Nucleus accumbens (tissue), 56 donors: ENCODE measurements at regions not wholly inside any gene's neighbourhood (a gene's known extent, or its start where the extent isn't known, plus 50 kb on each side); places are given as distances from the start of the nearest gene placed in this dataset.
"Not testable (repeated sequence)": the region's sequence is repeated elsewhere in the genome, so short reads cannot be mapped to it uniquely, and the experiment has no call there.

ENCODE experiments used
- DNase-seq, 56 donors: peaks; one replicate each; lab custom pipeline; 2025; lab: John Stamatoyannopoulos, UW

- DNase-seq = no peak
Observed at GRCh38 chr2:36302911-36303310, 52.7 kb upstream of the CRIM1 start.

GRCh38 chr2:36301843-36302242 lies 53.7 kb upstream of the CRIM1 start:
- DNase-seq = no peak

GRCh38 chr2:36300697-36301096 lies 54.9 kb upstream of the CRIM1 start:
- no peak for DNase-seq

GRCh38 chr2:36296798-36297197 lies 58.8 kb upstream of the CRIM1 start:
- DNase-seq = no peak

GRCh38 chr2:36294316-36294721 lies 61.3 kb upstream of the CRIM1 start:
- DNase-seq = no peak

DNA sequence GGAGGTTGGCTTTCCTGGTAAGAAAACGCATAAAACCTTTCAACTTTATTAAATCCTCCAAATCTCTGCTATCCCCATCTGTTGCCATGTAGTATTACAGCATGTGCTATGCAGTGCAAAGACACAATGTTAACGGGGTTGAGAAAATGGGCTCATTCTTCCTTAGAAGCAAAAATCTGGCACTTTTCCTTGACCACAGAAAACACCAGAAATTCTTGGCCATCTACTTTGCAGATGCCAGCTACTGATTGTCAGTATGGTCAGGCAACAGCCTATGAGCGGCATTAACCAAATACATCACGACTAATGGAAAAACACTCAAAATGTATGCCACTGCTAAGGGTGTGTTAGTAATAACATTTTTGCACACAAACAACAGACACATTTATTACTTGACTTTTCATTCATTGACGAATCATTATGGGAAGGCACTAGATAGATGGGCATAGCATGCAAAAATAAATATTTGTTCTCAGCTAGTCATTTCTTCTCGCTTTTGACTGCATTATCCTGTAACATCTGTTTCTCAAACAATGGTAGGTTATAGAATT lies 65.2 kb upstream of the CRIM1 start:
- DNase-seq = no peak

DNA sequence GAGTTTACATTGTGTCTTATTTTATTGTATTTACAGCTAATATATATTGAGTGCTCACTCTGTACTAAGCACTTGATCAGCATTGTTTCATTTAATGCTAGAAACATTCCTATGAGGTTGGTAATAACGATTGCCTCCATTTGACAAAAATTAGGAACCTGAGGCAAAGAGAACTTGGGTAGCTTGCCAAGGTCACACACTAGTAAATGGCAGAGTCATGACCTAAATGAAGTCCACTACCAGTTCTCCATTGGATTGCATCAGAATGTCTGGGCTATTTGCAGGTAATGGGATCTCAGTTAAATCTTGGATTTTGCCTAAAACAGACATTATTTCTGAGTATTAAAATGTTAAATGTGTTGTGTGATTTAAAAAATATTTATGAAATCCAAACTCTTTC lies 65.8 kb upstream of the CRIM1 start:
- DNase-seq = no peak

DNA sequence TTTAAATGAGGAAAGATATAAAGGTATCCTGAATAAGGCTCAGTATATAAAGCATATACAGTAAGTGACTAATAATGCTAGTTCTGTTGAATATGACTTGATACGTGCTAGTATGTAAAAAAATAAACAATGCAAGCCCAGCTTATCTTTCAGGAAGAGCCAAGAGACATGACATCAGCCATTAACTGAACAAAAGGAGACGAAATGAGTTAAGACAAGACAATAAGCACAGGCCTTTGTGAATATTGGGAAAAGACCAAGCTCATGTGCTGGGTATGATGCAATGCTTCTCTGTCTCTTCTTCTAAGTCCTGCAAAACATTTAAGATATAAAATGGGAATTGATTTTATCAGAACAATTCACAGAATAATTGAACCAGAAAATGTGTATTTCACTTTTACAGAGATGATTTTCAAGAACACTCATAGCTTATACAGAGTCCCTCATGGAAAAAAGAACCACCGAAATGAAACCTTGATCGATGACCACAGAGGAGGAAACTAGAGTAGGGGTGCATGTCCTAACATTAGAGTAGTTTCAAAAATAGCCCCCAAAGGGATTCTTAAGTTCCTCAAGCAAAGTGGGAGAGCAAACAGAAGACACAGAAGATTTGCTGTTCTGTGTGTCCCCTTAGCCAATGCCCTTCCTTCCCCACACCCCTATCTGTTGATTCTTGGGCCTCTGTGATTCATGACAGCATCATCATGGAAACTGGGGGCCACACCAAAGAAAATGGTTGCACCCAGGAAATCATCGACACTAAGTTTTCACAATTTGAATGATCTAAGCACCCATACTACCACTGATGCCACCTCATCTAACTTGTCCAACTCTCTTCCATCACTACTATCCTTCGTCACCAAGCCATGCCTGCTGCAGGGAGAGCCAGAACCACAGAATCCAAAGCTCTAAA lies 68.0 kb upstream of the CRIM1 start:
- no peak for DNase-seq

DNA sequence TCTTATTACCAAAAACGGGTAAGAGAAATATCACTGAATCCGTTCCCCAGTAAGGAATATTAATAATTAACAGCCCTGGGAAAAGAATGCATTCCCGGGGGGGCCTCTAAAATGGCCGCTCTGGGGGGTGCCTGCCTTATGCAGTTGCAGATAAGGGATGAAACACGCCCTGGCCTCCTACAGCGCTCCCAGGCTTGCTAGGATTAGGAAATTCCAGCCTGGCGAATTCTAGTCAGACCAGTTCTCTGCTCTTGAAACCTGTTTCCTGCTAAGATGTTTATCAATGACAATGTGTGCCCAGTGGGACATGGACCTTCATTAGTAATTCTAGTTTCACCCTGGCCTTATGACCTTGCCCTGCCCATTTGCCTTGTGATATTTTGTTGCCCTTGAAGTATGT lies 76.1 kb upstream of the CRIM1 start:
- not testable (repeated sequence) for DNase-seq

DNA sequence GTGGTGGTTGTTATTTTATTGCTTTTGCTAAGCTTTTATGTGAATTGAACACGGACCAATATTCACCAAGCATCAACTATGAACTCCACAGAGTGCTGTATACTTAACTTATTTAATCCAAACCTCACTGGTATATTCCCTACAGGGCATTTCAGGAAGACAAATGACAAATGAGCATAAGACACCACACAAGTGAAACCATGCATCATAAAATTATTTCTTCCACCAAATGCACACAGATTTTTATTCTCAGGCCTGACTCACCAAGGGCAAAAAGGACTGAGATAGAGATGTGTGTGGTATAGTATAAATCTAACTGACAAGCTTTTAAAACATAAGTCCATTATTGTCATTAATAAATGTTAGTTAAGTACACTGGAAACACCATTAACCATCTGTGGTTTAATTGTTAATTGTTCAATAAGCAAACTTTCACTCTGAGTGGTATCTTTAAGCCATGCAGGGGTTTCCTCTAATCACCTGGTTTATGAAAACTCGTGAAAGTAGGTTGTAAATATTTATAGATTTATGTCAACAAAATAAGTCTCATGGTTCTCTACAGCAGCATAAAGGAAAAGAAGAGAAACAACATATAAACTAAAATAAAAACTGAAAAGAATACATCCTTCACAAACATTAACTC lies 77.6 kb upstream of the CRIM1 start:
- DNase-seq = no peak

- DNase-seq = no peak
Observed at GRCh38 chr2:36277146-36277808, 78.3 kb upstream of the CRIM1 start.

DNA sequence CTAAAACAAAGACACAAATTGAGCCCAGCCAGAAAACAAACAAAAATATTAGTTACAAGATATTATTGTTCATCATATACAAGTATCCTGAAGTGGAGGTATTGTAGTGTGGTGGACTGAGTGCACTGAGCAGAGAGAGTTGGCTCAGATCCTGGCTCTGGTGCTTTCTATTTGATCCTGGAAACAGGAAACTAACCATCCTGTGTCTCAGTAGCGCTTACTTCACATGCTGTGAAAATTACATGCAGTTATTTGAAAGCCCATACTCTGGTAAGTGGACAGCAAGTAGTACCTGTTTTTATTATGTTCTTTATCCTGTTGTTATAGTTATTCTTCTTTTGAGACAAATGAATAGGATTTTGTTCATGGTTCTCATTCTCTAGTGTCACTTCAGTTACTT lies 84.3 kb upstream of the CRIM1 start:
- no peak for DNase-seq

- no peak for DNase-seq
Observed at GRCh38 chr2:36270758-36271157, 84.8 kb upstream of the CRIM1 start.

GRCh38 chr2:36267194-36267593 lies 88.4 kb upstream of the CRIM1 start:
- no peak for DNase-seq

GRCh38 chr2:36266536-36267121 lies 88.9 kb upstream of the CRIM1 start:
- no peak for DNase-seq

- DNase-seq = no peak
Observed at GRCh38 chr2:36262581-36262980, 93.0 kb upstream of the CRIM1 start.

DNA sequence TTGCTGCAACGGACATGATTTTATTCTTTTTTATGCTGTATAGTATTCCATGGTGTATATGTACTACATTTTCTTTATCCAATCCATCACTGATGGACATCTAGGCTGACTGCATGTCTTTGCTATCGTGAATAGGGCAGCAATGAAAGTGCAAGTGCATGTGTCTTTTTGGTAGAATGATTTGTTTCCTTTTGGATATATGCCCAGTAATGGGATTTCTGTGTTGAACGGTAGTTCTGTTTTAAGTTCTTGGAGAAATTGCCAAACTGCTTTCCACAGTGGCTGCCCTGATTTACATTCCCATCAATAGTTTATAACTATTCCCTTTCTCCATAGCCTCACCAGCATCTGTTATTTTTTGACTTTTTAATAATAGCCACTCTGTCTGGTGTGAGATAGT lies 99.7 kb upstream of the CRIM1 start:
- DNase-seq = no peak

DNA sequence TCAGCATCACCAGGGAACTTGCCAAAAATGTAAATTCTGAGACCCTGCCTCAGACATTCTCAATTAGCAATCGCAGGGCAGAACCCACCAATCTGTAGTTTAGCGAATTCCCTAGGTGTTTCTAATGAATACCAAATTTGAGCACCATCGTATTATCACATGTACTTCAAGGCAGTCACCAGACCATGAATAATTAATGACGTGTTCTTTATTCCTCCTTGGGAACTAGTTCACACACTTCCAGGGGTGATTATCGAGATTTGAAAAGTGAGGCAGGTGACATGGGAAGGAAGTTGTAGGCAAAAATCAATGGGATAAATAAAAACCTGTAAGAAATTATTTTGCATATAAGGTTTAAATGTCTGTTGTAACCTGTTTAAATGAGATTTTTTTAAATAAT lies 102.5 kb upstream of the CRIM1 start:
- no peak for DNase-seq

GRCh38 chr2:36246320-36246990 lies 109.1 kb upstream of the CRIM1 start:
- no peak for DNase-seq

DNA sequence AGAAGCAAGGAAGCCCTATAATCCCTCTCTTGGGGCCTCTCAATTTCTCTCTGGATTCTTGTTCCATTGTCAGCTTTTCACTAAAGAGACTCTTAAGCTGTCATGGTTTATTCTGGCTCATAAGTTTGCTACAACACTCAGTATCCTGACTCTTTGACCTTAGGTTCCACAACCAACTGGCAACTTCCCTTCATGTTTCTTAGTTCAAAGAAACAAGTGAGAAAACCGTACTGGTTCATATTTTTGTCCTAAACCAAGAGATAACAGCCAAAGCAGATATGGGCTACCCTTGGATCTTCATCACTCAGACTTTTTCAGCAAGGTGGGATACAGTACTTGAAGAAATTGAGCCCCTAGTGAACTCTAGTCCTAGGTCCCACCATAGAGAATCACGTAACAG lies 109.9 kb upstream of the CRIM1 start:
- DNase-seq = no peak
